GM10266 (cell line): ENCODE measurements at regions not wholly inside any gene's neighbourhood (a gene's known extent, or its start where the extent isn't known, plus 50 kb on each side); places are given as distances from the start of the nearest gene placed in this dataset.
"Not testable (repeated sequence)": the region's sequence is repeated elsewhere in the genome, so short reads cannot be mapped to it uniquely, and the experiment has no call there.

Experiments
- DNase-seq: peaks from one replicate; pipeline ENCODE4 v3.0.0; 2012; ENCODE audit errors: extremely low spot score
- CTCF ChIP-seq: IDR thresholded peaks from 2 replicates; pipeline ENCODE4 v1.5.1; 2012; ENCODE audit warnings: mild to moderate bottlenecking, low read depth; ENCODE audit not compliant: control insufficient read depth, insufficient read depth; ENCODE audit errors: missing control alignments

GRCh38 chr21:9738527-9738926 is 782.9 kb upstream of the TPTE start:
- no peak for DNase-seq
- TF ChIP-seq CTCF = no peak

GRCh38 chr21:9739240-9739639 is 782.1 kb upstream of the TPTE start:
- no peak for TF ChIP-seq CTCF

DNA sequence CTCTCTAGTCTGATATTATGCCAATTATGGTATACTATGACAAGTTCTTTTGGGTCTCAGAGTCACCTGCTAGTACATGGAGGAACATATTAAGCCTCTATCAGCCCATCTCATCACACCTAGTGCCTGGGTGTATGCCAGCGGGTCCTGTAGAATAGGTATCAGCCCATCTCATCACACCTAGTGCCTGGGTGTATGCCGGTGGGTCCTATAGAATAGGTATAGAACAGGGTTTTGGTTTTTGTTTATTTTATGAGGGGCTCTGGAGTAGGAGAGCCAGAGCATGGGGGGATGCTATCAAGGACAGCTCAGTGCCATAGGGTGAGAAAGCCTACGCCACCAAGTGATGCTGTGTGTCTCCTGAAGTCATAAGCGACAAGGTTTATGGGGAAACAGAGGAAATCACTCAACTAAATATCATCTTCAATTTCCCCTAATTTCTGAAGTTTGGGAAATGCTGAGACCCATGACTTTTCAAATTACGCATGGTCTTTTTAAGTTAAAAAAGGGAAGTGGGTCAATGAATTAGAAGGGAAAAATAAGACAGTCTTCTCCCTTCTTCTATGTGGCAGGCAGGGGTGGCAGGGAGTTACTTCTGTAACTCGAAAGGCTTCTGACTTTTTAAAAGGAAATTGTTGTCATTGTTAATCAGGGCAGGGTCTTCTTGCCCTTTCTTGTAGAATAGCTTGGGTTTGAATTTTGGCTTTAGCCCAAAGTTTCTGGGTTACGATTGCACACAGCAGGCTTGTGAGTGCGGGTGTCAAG is 781.0 kb upstream of the TPTE start:
- not testable (repeated sequence) for DNase-seq

More at GRCh38 chr21:9739240-9739639, 782.1 kb upstream of the TPTE start:
- DNase-seq = no peak

- not testable (repeated sequence) for DNase-seq
Measured at GRCh38 chr21:9740991-9741742, 780.2 kb upstream of the TPTE start.

- DNase-seq = not testable (repeated sequence)
Measured at GRCh38 chr21:9743566-9743965, 777.8 kb upstream of the TPTE start.

DNA sequence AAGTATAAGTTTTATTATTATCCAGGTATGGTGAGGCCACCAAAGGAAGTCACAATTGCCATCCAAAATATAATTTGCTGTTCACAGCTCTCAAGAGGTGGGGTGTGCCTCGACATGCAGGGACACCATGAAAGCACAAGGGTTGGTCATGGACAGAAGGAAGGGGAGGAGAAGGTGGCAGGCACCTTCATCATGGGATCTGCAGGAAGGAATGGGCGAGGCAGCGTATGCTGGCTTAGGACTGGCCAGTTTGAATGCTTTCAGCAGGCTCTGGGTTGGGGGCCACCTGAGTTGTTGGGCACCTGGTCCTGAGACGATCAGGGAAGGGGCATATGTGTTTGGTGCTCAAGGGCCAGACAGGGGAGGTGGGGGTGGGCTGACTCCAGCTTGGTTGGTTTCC is 777.2 kb upstream of the TPTE start:
- DNase-seq = not testable (repeated sequence)

- DNase-seq = not testable (repeated sequence)
Measured at GRCh38 chr21:9744593-9744992, 776.8 kb upstream of the TPTE start.

GRCh38 chr21:9745457-9746108 is 775.8 kb upstream of the TPTE start:
- not testable (repeated sequence) for DNase-seq

GRCh38 chr21:9746311-9746710 is 775.1 kb upstream of the TPTE start:
- DNase-seq = not testable (repeated sequence)

GRCh38 chr21:9746831-9747606 is 774.4 kb upstream of the TPTE start:
- DNase-seq = not testable (repeated sequence)

DNA sequence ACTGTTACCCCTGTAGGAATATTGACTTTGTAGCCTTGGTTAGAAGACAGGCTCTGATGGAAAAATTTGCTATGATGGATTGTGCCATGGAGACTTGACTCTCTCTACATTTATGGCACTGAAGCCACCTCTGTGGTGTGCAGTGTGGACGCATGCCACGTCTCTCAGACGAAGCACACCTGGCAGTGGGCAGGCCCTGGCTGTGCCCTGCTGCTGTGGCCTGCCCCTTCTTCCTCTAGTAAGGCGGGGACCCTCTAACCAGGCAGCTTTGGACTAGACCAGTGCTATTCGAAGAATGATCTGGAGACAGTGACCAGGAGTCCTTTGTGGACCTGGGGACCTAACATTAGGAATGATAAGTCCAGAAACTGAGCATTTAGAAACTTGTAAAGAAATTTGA is 773.5 kb upstream of the TPTE start:
- DNase-seq = not testable (repeated sequence)

GRCh38 chr21:9748451-9748850 is 772.9 kb upstream of the TPTE start:
- DNase-seq = not testable (repeated sequence)

DNA sequence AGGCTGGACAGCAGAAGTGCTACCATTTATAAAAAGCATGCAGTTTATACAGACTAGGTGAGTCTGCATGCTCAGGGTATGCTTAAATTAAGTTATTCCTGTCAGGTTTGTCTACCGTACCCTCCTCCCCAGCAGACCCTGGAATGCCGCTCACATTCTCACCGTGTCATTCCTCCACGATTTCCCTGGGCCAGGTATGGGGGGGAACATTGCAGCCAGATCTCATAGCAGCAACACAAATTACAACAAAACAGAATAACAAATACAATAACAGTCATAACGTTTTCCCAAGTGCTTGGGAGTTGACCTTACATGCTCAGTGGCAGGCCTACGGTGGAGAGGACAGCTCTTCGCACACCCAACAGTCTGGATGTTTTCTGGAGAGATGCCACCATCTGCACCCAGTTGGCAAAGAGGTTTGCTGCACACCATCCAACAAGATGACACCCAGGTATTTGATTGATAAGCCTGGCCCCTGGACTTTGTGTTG is 771.6 kb upstream of the TPTE start:
- not testable (repeated sequence) for DNase-seq
